Peyer's patch (tissue), 4 donors: ENCODE measurements at regions not wholly inside any gene's neighbourhood (a gene's known extent, or its start where the extent isn't known, plus 50 kb on each side); places are given as distances from the start of the nearest gene placed in this dataset.

Source experiments
- CTCF ChIP-seq, 6 experiments: fragments of 450-650 bp in 4 of 6; fragments of 200-600 bp in 2 of 6; sonication (generic) in 1 of 6; IDR thresholded peaks; one replicate each; pipeline ENCODE4 v1.5.1; 2017 to 2019; ENCODE audit warnings: antibody characterized with exemption in 6 of 6, mild to moderate bottlenecking in 3 of 6, moderate library complexity in 1 of 6
- POLR2A ChIP-seq, 2 donors: fragments of 450-650 bp; IDR thresholded peaks; one replicate each; pipeline ENCODE4 v1.5.1; 2017; ENCODE audit warnings: antibody characterized with exemption in 2 of 2, mild to moderate bottlenecking in 2 of 2, moderate library complexity in 2 of 2

DNA sequence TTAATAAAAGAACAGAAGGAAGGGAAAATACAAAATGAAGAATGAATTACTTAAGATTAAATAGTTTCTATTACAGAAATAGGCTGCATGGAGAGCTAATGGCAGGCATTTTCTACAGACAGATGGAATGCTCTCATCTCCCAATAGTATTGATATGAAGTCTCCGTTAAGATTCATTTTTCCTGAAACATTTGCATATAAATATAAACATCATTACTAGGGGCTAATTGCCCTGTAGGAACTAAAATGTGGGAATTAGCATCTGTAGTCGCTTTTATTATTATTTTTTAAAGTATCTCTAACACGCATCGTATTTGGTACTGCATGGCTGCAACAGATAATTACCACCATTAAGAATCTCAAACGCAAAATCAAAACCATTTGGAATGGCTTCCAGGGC, 2275.5 kb downstream of the MAT2B start:
- TF ChIP-seq CTCF (IDR thresholded peaks at IDR 0.05) (no peak), POLR2A (IDR thresholded peaks at IDR 0.05) (no peak)
